GM12878 (cell line): ENCODE measurements at regions not wholly inside any gene's neighbourhood (a gene's known extent, or its start where the extent isn't known, plus 50 kb on each side); places are given as distances from the start of the nearest gene placed in this dataset.
A peak's percentile ranks its signal among the peaks of the same experiment; 100 is the strongest.

Source experiments
- ATAC-seq: fragments of 200-7000 bp; cut with Tn5 transposase; 3 replicates; pipeline ENCODE4 v1.9.1; 2020; ENCODE audit warnings: mild to moderate bottlenecking, moderate library complexity
- BruUV-seq: library from RNA; stranded (reverse); fragments of 400-500 nt; replicated peaks from 2 replicates; lab custom pipeline; 2021; lab: Mats Ljungman, UMichigan
- CTCF ChIA-PET: fragments of 300-600 bp; sonication (Branson Sonifier 250); formaldehyde crosslinking; extraction: SDS; loops from one replicate; lab custom pipeline; 2021; ENCODE audit warnings: inconsistent platforms; lab: Yijun Ruan, JAX
- POLR2A ChIA-PET: fragments of 350-600 bp; formaldehyde crosslinking; extraction: SDS; loops from one replicate; lab custom pipeline; 2021; ENCODE audit warnings: inconsistent platforms; lab: Charles Lee
- RAD21 ChIA-PET: fragments of 300-600 bp; sonication (Branson Sonifier 250); formaldehyde crosslinking; loops from one replicate; lab custom pipeline; 2023; ENCODE audit warnings: antibody characterized with exemption; ENCODE audit not compliant: unreplicated experiment; lab: Charles Lee
- SMC1A ChIA-PET: fragments of 300-600 bp; sonication (Branson Sonifier 250); formaldehyde crosslinking; loops from one replicate; lab custom pipeline; 2023; ENCODE audit not compliant: unreplicated experiment, uncharacterized antibody; lab: Charles Lee
- DNase-seq: peaks from one replicate; pipeline ENCODE4 v3.0.0-alpha.2; 2011; ENCODE audit warnings: low read depth, low spot score
- FAIRE-seq: peaks from 3 replicates; lab custom pipeline; 2011; peaks lifted over from hg19 to GRCh38; lab: Jason Lieb, UNC
- H2AFZ ChIP-seq: 2 replicates; pipeline ENCODE4 v1.6.0; 2011; ENCODE audit warnings: low read depth, low read length, control low read depth; ENCODE audit not compliant: control insufficient read depth
- H3K27ac ChIP-seq: 2 replicates; pipeline ENCODE4 v1.5.1; 2011; ENCODE audit warnings: control low read depth; ENCODE audit not compliant: control insufficient read depth, insufficient read depth
- H3K27me3 ChIP-seq, 2 experiments: replicated peaks in 1 of 2; 2 replicates each; pipeline versions ENCODE4 v1.6.0 to v1.6.1; 2011; ENCODE audit warnings: low read length in 1 of 2; ENCODE audit not compliant: control insufficient read depth in 2 of 2, insufficient read depth in 2 of 2
- H3K36me3 ChIP-seq, 2 experiments: 2 replicates each; pipeline ENCODE4 v1.5.1; 2011; ENCODE audit warnings: low read length in 1 of 2; ENCODE audit not compliant: control insufficient read depth in 2 of 2, insufficient read depth in 2 of 2
- H3K4me1 ChIP-seq: 2 replicates; pipeline ENCODE4 v1.6.1; 2011; ENCODE audit warnings: mild to moderate bottlenecking, low read length, moderate library complexity, mixed read lengths; ENCODE audit not compliant: control insufficient read depth, insufficient read depth
- H3K4me2 ChIP-seq: 2 replicates; pipeline ENCODE4 v1.6.0; 2011; ENCODE audit warnings: control low read depth; ENCODE audit not compliant: control insufficient read depth, insufficient read depth
- H3K4me3 ChIP-seq: fragments of 200-600 bp; sonication (generic); 2 replicates; pipeline ENCODE4 v1.5.1; 2016
- H3K79me2 ChIP-seq: 2 replicates; pipeline ENCODE4 v1.6.0; 2011; ENCODE audit warnings: low read length; ENCODE audit not compliant: control insufficient read depth, insufficient read depth
- H3K9ac ChIP-seq: 2 replicates; pipeline ENCODE4 v1.8.0; 2011; ENCODE audit warnings: low read length, control low read depth, mixed read lengths; ENCODE audit not compliant: control insufficient read depth, insufficient read depth
- H3K9me3 ChIP-seq: replicated peaks from 3 replicates; pipeline ENCODE4 v1.5.1; 2011; ENCODE audit warnings: mild to moderate bottlenecking, low read length; ENCODE audit not compliant: control insufficient read depth, insufficient read depth
- H4K20me1 ChIP-seq: 2 replicates; pipeline ENCODE4 v1.6.0; 2011; ENCODE audit not compliant: control insufficient read depth, insufficient read depth
- ESRRA ChIP-seq: IDR thresholded peaks from 2 replicates; pipeline ENCODE4 v1.6.1; 2012; ENCODE audit warnings: mild to moderate bottlenecking, low read length, improper control_type of control experiment
- HCFC1 ChIP-seq: fragments of 150-350 bp; IDR thresholded peaks from 2 replicates; pipeline ENCODE4 v1.6.1; 2014; ENCODE audit warnings: low read length
- MYB ChIP-seq: fragments of 150-350 bp; IDR thresholded peaks from 2 replicates; pipeline ENCODE4 v1.6.1; 2014; ENCODE audit warnings: mild to moderate bottlenecking, low read depth, low read length, borderline replicate concordance
- POLR2A ChIP-seq: IDR thresholded peaks from 2 replicates; pipeline ENCODE4 v1.6.1; 2011; ENCODE audit warnings: low read depth, mild to moderate bottlenecking, low read length
- RELA ChIP-seq: fragments of 450-650 bp; IDR thresholded peaks from 2 replicates; pipeline ENCODE4 v1.8.0; 2014; ENCODE audit warnings: borderline replicate concordance; ENCODE audit not compliant: partially characterized antibody
- SP1 ChIP-seq: IDR thresholded peaks from one replicate; pipeline ENCODE4 v1.6.1; 2011; ENCODE audit warnings: low read depth, low read length
- SREBF2 ChIP-seq: IDR thresholded peaks from 2 replicates; pipeline ENCODE4 v1.6.1; 2012; ENCODE audit warnings: mild to moderate bottlenecking, low read length
- WGBS: methylation state at CpG from one replicate; pipeline ENCODE4 v1.1.6; 2016; ENCODE audit warnings: low lambda C conversion rate; ENCODE audit not compliant: insufficient replicate concordance, insufficient coverage; ENCODE audit errors: missing lambda C conversion rate; 5-methylcytosine and 5-hydroxymethylcytosine counted together
- in situ Hi-C: fragments of 300-500 bp; cut with MboI; formaldehyde crosslinking; loops from 9 replicates; pipeline ENCODE4 v1.14.3; 2018; ENCODE audit warnings: mixed read lengths
- intact Hi-C: fragments of 100-400 bp; cut with micrococcal nuclease; formaldehyde crosslinking; loops from one replicate; pipeline ENCODE4 v1.14.2; 2022; ENCODE audit not compliant: unreplicated experiment
- TF ChIP-seq, protein P1 (sequence below): fragments of 450-650 bp; IDR thresholded peaks from 2 replicates; pipeline ENCODE4 v1.6.1; 2017; ENCODE audit warnings: mild to moderate bottlenecking, low read depth, inconsistent platforms; ENCODE audit not compliant: poor library complexity, severe bottlenecking
- TF ChIP-seq, protein P2 (sequence below), 3 experiments: IDR thresholded peaks in 2 of 3; conservative IDR thresholded peaks in 1 of 3; 2 replicates each; pipeline ENCODE4 v1.5.1; 2011; ENCODE audit warnings: low read depth in 3 of 3, low read length in 3 of 3, mild to moderate bottlenecking in 3 of 3, control low read depth in 2 of 3, moderate library complexity in 2 of 3, inconsistent platforms in 1 of 3, mixed read lengths in 1 of 3; ENCODE audit not compliant: control insufficient read depth in 2 of 3, insufficient read depth in 1 of 3; ENCODE audit errors: extremely low read depth in 1 of 3

GRCh38 chr6:134372603-134373281 lies 54.8 kb upstream of the SGK1 start:
- peak overlapping the region; percentile 68 for H2AFZ ChIP-seq
- intact Hi-C loops, result loop anchor here (2.0 to 10.0 kb wide), 3 partner anchors 126 to 418 kb away; partner anchors contain the start of gene TBPL1

More at GRCh38 chr6:134372603-134373281, 54.8 kb upstream of the SGK1 start:
- no peaks in the 10 kb centered on the region for H4K20me1 ChIP-seq
- no peaks in the 10 kb centered on the region for H3K36me3 ChIP-seq
- 88% methylated on average over 4 of the region's 4 CpGs for WGBS
- H3K4me3 ChIP-seq, result peak overlapping the region; percentile 15; the same call in 1 of the 2 replicates
- BruUV-seq, result no TSS peak
- H3K4me1 ChIP-seq, result peaks cover 22% of the 10 kb centered on the region
- no peak for FAIRE-seq
- H3K9ac ChIP-seq, result peak overlapping the region; percentile 37; the same call in 1 of the 2 replicates
- ChIA-PET POLR2A (interaction anchor here (0.6 to 1.7 kb wide), 7 partner anchors 11 to 682 kb away, joined by 3 to 6 read pairs (median 4); partner anchors contain the start of genes HBS1L and SGK1), SMC1A (interaction anchor here (0.5 to 2.7 kb wide), 25 partner anchors 8 to 268 kb away, joined by 3 to 23 read pairs (median 5); no protein-coding TSS in a partner anchor), RAD21 (interaction anchor here (0.7 to 3.0 kb wide), 20 partner anchors 8 to 246 kb away, joined by 3 to 32 read pairs (median 4); no protein-coding TSS in a partner anchor), CTCF (interaction anchor here (0.6 to 2.0 kb wide), 12 partner anchors 7 to 399 kb away, joined by 3 to 7 read pairs (median 3); no protein-coding TSS in a partner anchor)
- H3K9me3 ChIP-seq, result no peaks in the 10 kb centered on the region; the same call in 1 of the 3 replicates
- H3K27me3 ChIP-seq, result no peaks in the 10 kb centered on the region
- peak overlapping the region; percentile 69 for H3K4me2 ChIP-seq
- ATAC-seq, result peak; percentile 57
- peak overlapping the region; percentile 70 for H3K27ac ChIP-seq
- no peak for DNase-seq
- H3K79me2 ChIP-seq, result no peaks in the 10 kb centered on the region
- no peak for TF ChIP-seq SP1
- TF ChIP-seq, protein P1, sequence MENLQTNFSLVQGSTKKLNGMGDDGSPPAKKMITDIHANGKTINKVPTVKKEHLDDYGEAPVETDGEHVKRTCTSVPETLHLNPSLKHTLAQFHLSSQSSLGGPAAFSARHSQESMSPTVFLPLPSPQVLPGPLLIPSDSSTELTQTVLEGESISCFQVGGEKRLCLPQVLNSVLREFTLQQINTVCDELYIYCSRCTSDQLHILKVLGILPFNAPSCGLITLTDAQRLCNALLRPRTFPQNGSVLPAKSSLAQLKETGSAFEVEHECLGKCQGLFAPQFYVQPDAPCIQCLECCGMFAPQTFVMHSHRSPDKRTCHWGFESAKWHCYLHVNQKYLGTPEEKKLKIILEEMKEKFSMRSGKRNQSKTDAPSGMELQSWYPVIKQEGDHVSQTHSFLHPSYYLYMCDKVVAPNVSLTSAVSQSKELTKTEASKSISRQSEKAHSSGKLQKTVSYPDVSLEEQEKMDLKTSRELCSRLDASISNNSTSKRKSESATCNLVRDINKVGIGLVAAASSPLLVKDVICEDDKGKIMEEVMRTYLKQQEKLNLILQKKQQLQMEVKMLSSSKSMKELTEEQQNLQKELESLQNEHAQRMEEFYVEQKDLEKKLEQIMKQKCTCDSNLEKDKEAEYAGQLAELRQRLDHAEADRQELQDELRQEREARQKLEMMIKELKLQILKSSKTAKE, result no peak
- no peak for TF ChIP-seq MYB
- TF ChIP-seq SREBF2, result no peak
- no peak for TF ChIP-seq HCFC1
- no peak for TF ChIP-seq RELA
- no peak for TF ChIP-seq ESRRA
- TF ChIP-seq POLR2A, result no peak
- TF ChIP-seq, protein P2, sequence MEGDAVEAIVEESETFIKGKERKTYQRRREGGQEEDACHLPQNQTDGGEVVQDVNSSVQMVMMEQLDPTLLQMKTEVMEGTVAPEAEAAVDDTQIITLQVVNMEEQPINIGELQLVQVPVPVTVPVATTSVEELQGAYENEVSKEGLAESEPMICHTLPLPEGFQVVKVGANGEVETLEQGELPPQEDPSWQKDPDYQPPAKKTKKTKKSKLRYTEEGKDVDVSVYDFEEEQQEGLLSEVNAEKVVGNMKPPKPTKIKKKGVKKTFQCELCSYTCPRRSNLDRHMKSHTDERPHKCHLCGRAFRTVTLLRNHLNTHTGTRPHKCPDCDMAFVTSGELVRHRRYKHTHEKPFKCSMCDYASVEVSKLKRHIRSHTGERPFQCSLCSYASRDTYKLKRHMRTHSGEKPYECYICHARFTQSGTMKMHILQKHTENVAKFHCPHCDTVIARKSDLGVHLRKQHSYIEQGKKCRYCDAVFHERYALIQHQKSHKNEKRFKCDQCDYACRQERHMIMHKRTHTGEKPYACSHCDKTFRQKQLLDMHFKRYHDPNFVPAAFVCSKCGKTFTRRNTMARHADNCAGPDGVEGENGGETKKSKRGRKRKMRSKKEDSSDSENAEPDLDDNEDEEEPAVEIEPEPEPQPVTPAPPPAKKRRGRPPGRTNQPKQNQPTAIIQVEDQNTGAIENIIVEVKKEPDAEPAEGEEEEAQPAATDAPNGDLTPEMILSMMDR (IDR thresholded peaks at IDR 0.05 in 2 of 3, conservative IDR thresholded peaks at IDR 0.05 in 1 of 3; ENCODE audit: control insufficient read depth in 2 of 3, extremely low read depth in 1 of 3, insufficient read depth in 1 of 3, low read depth in 3 of 3, low read length in 3 of 3), result no peak
- TF ChIP-seq, all 136 proteins: peak for 0
- in situ Hi-C loops, result no loop called here
